Upper lobe of left lung (tissue), 4 donors: ENCODE measurements at regions not wholly inside any gene's neighbourhood (a gene's known extent, or its start where the extent isn't known, plus 50 kb on each side); places are given as distances from the start of the nearest gene placed in this dataset.
"Not testable (repeated sequence)": the region's sequence is repeated elsewhere in the genome, so short reads cannot be mapped to it uniquely, and the experiment has no call there.

ENCODE experiments used
- EP300 ChIP-seq, 4 donors: sonication (generic); formaldehyde crosslinking; IDR thresholded peaks; one replicate each; pipeline ENCODE4 v1.5.1; 2017; ENCODE audit warnings: antibody characterized with exemption in 4 of 4, control low read depth in 2 of 4
- POLR2A ChIP-seq, 4 donors: fragments of 450-650 bp; IDR thresholded peaks; one replicate each; pipeline ENCODE4 v1.5.1; 2016 to 2017; ENCODE audit warnings: antibody characterized with exemption in 4 of 4, mild to moderate bottlenecking in 2 of 4
- POLR2AphosphoS5 ChIP-seq, 2 donors: sonication (generic); formaldehyde crosslinking; IDR thresholded peaks; one replicate each; pipeline ENCODE4 v1.5.1; 2017; ENCODE audit warnings: antibody characterized with exemption in 2 of 2
- TF ChIP-seq, protein P1 (sequence below), 6 experiments: fragments of 450-650 bp in 4 of 6; fragments of 200-600 bp in 2 of 6; sonication (generic) in 2 of 6; IDR thresholded peaks; one replicate each; pipeline ENCODE4 v1.5.1; 2016 to 2019; ENCODE audit warnings: antibody characterized with exemption in 6 of 6

DNA sequence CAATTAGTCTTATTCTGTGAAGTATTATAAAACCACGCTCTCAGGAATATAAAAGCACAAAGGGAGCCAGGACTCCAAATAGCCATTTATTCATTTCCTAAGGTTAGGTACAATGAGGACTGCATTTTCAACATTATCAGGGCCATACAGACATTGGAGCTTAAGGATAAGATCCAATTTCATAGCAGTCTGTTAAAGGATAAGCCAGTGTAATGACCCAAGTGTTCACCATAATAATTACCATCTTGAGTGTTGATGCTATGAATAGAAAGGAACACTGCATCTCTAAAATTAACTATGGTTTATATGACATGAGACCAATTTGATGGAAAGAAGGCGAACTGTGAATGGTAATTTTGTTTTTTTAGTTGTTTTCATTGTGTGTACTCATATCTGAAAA is 403.1 kb downstream of the KCNJ18 start:
- TF ChIP-seq, protein P1, sequence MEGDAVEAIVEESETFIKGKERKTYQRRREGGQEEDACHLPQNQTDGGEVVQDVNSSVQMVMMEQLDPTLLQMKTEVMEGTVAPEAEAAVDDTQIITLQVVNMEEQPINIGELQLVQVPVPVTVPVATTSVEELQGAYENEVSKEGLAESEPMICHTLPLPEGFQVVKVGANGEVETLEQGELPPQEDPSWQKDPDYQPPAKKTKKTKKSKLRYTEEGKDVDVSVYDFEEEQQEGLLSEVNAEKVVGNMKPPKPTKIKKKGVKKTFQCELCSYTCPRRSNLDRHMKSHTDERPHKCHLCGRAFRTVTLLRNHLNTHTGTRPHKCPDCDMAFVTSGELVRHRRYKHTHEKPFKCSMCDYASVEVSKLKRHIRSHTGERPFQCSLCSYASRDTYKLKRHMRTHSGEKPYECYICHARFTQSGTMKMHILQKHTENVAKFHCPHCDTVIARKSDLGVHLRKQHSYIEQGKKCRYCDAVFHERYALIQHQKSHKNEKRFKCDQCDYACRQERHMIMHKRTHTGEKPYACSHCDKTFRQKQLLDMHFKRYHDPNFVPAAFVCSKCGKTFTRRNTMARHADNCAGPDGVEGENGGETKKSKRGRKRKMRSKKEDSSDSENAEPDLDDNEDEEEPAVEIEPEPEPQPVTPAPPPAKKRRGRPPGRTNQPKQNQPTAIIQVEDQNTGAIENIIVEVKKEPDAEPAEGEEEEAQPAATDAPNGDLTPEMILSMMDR (IDR thresholded peaks at IDR 0.05): not testable (repeated sequence)
- TF ChIP-seq POLR2A, EP300, POLR2AphosphoS5 (IDR thresholded peaks at IDR 0.05): not testable (repeated sequence)
